GM18870 (cell line): ENCODE measurements at regions not wholly inside any gene's neighbourhood (a gene's known extent, or its start where the extent isn't known, plus 50 kb on each side); places are given as distances from the start of the nearest gene placed in this dataset.
"Not testable (repeated sequence)": the region's sequence is repeated elsewhere in the genome, so short reads cannot be mapped to it uniquely, and the experiment has no call there.

Experiments used
- ATAC-seq: cut with Tn5 transposase; IDR thresholded peaks from one replicate; pipeline ENCODE4 v1.9.1; 2021; ENCODE audit warnings: moderate library complexity; ENCODE audit not compliant: unreplicated experiment

DNA sequence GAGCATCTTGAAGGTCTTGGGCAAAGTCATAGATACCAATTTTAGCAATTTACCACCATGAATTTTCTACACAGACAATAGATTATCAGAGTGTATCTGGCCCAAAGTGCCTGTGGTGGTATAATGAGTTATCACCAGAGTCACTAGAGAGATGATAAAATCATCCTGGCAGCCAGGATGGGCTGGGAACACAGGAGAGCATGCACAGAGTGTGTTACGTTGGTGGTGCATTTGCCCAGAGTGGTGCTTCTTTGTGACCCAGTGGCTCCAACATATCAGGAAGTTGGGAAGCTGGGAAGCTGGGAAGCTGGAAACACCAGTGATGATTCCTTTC, 236.7 kb upstream of the PROX1 start:
- no peak for ATAC-seq

GRCh38 chr1:213759359-213760181, 228.2 kb upstream of the PROX1 start:
- no peak for ATAC-seq

DNA sequence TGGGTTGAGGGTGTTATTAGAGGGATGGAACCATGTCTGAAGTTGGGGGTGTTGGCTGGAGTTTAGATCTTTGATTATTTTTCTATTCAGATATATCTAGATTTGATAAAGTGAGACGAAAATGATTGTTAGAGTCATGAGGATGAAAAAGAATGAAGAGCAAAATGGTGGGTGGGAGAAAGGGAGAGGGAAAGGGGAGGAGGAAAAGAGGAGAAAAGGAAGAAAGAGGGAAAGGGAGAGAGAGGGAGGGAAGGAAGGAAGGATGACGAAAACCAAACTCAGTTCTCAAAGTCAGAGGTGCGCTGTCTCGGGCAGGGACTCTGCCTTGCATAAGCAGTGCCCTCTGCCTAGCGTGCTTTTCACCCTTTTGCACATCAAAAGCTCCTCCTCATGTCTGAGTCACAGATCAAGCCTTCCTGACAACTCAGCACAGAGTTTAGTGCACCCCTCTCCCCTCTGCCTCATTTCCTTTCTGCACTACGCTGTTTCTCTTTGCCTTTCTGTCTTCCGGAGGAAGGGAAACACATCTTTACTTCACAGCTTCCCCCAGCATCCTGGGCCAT, 225.8 kb upstream of the PROX1 start:
- ATAC-seq, result no peak

DNA sequence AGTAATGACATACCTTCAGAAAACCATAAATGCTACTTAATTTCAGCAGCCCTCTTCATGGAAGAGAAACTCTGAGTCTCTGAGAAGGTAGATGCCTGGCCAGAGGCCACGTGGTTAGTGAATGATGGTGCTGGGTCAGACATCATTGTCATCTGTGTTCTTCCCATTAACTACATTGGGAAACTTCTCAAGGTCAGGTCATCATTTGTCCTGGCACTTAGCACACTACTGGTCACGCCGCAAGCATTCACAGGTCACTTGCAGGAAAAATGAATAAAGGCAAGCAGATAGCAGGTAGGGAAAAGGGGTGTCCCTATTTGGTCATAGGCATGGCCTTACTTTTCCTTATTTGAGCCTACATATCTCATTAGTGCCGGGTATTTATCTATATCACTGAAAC, 220.1 kb upstream of the PROX1 start:
- no peak for ATAC-seq

GRCh38 chr1:213772128-213773063, 215.4 kb upstream of the PROX1 start:
- ATAC-seq, result no peak

DNA sequence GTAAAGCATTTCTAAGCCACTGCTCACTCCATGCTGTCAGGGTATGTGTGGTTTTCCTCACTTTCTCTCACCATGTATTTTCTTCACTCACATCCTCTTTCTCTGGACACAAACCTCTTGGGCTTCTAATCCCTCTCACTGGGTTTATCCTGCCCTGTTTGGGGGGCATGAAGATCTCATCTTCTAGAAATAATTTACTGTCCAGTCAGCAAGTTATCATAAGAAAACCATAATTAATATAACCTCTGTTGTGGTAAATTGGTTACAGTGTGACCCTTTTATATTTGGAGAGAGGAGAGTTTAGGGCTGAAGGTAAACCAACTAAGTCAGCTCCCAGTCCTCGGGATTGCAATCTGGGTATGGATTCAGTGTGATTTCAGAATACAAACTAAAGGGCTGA, 213.8 kb upstream of the PROX1 start:
- no peak for ATAC-seq

DNA sequence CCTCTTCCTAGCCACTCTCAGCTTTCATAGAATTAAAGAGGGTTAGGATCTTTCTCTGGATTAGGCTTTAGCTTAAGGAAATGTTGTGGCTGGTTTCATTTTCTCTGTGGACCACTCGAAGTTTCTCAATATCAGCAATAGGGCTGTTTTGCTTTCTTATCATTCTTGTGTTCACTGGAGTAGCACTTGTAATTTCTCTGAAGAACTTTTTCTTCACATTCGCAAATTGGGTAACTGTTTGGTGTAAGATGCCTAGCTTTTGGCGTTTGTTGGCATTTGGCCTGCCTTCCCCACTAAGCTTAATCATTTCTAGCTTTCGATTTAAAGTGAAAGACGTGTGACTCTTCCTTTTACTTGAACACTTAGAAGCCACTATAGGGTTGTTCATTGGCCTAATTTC, 210.8 kb upstream of the PROX1 start:
- ATAC-seq, result no peak

- no peak for ATAC-seq
Observed at GRCh38 chr1:213779228-213779627, 208.5 kb upstream of the PROX1 start.

- no peak for ATAC-seq
Observed at GRCh38 chr1:213782941-213783672, 204.7 kb upstream of the PROX1 start.

DNA sequence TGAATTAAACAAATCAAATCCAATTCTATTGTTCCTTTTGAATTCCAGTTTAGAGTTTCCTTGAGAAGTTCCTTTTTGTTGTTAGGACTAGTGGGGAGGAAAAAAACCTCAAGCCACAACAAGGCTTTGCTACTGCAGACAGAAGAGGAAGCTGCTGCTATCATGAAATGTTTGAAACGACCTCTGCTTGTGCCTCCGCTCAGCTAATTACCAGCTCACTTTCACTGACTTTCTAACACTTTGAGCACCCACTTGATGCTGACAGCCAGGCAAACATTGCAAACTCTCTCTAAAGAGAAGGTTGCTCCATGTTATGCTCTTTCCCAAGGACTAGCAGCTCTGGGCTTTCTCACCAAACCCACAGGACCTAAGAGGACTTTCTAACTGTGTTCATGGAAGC, 203.9 kb upstream of the PROX1 start:
- no peak for ATAC-seq

- no peak for ATAC-seq
Observed at GRCh38 chr1:213786683-213787082, 201.1 kb upstream of the PROX1 start.

DNA sequence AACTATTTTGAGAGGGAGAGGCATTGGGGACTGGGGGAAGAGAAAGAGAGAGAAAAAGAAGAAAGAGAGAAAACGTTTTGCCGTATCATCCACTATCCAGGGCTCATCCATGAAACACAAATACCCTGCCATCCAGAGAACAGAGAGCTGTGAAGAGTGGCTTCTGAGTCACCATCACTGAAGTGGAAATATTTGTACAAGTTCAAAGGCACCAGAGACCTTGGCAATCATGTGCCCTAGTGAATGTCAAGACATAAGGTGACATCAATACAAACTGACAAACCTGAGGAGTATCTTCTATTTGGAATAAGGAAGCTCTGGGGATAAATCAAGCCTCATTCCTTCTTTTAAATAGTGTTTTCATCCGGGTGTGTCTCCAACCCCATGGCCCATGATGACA, 197.2 kb upstream of the PROX1 start:
- ATAC-seq, result no peak

DNA sequence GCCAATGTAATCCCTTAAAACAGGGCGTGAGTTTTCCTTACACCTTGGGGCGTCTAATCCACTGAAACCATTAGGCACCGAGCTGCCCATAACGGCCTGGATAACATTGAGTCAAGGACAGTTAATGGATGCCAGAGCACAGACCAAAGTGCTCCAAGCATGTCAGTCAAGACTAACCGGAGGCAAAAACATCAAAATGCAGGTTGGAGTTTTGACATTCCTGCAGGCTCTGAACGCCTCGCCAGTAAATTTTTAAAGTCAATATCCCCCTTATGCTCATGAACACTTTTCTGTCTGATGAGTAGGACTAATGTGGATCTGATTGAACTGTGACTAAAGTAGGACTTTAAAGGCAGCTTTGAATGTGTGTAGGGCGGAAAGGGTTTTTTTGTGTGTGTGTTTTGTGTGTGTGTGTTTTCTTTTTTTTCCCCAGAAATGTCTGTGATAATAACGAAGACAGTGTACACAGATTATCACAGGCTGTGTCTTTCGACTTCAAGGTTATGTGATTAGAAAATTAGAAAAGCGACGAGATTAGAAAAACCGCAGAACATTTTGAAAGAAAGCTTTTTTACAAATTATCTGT, 194.2 kb upstream of the PROX1 start:
- ATAC-seq, result no peak

DNA sequence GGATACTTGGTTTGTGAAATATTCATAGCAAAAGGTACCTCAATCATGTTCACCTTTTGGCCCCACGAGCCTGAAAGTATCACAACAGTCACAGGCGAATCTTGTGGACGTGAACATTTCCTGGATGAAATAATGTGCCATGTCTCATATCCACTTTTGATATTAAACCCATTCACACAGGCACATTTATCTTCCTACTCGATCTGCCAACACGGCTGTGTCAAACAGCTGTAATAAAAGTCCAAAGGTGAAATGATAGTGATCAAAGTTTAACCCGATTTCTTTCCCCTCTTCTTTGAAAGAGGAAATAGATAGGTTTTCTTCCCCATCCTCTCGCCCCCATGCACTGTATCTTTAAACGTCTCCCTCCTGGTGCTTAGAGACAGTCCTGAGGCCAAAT, 191.2 kb upstream of the PROX1 start:
- ATAC-seq, result no peak

- not testable (repeated sequence) for ATAC-seq
Observed at GRCh38 chr1:213808288-213808687, 179.5 kb upstream of the PROX1 start.

- no peak for ATAC-seq
Observed at GRCh38 chr1:213817156-213817555, 170.6 kb upstream of the PROX1 start.

DNA sequence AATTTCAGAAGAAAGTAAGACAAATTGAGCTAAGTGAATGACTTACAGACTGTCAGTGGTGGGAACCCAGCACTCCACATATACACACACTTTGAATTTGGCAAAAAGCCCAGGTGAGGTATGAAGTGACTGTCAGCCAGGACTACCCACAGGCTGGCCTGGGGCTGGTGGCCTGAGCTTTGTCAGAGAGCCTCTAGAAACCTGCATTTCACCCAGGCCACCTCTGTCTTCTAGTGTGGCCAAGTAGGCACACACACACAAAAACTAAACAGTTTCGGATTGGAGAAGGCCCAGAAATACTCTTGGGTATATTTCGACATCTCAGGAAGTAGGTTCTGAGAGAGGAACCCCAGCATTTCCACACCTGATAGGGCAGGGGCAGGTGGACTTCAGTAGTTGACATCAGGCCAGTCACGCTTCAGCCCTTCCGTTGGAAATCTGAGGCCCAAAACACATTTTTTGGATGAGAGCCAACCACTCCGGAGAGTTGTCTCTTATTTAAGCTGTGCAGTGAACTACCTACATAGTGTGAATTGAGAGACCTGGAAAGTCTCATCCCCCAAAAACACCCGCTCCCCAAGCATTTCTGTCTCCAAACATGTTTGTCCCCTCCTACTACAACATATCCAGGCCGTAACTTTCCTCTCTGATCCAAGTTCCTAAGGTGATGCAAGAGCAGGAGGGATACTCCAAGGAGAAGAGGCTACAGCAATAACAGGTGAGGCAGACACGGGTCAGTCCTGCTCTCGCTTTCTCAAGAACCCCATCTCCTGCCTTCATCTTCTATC, 167.2 kb upstream of the PROX1 start:
- ATAC-seq, result no peak

DNA sequence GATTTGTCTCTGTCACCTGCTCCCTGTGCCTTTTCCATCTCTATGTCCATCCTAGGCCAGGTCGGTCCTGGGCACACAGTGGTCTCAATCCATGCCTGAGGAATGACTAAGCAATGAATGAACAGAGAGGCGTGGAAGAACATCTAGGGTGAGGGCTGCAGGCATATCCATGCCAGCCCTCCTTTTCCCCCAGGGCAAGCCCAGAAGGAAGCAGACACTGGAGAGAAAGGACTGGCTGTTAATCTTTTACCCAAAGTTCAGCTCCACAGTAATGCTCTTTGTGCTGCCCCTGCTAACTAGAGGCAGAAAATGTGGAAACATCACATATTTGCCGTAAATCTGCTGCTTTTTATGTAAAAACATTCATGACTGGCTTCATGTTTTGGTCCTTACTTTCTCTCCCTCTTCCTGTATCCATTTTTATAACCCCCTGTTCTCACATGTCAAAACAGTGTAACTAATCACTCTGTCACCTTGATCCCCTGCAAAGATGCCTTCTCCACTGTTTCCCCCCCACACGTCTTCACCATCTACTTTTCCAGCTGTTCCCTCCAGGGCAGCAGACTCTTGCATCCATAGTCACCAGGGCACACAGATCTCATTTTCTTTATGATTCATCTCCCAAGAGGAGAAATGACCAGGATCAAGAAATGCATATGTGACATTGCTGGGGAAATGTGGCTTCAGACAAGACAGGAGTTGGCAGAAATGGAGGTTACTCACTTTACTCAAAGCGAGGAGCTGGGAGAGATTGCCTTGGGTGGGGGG, 166.4 kb upstream of the PROX1 start:
- no peak for ATAC-seq

DNA sequence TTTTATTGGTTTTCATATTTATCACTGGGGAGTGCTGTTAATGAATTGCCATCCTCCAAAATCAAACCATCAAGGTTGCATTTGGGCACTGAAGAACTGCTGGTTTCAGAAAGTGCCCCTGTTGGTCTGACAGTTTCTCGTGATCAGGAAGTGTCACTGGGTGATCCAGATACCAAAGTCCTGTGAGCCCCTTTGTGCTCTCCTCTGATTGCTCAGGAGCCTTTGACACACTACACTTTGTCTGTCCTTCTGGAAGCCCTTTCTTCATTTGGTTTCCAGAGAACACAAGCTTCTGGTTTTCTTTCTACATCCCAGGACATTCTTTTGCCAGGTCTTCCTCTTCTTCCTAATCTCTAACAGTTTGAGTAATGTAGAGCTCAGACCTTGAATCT, 165.8 kb upstream of the PROX1 start:
- ATAC-seq, result no peak
